Liver (tissue), 8 donors: ENCODE measurements at regions not wholly inside any gene's neighbourhood (a gene's known extent, or its start where the extent isn't known, plus 50 kb on each side); places are given as distances from the start of the nearest gene placed in this dataset.

Experiments
- DNase-seq: peaks from one replicate; pipeline ENCODE4 v3.0.0-alpha.2; 2017; ENCODE audit warnings: low spot score
- H3K27ac ChIP-seq, 2 donors: one replicate each; pipeline ENCODE4 v1.7.0; 2013; ENCODE audit warnings: inconsistent platforms in 2 of 2, low read length in 2 of 2, control low read depth in 1 of 2, low read depth in 1 of 2, mild to moderate bottlenecking in 1 of 2
- H3K27me3 ChIP-seq, 4 donors: one replicate each; pipeline versions ENCODE4 v1.6.1 to v1.7.0; 2013; ENCODE audit warnings: low read length in 3 of 4, inconsistent platforms in 1 of 4, mild to moderate bottlenecking in 1 of 4, moderate library complexity in 1 of 4; ENCODE audit not compliant: control insufficient read depth in 4 of 4, insufficient read depth in 4 of 4
- H3K36me3 ChIP-seq, 4 donors: one replicate each; pipeline versions ENCODE4 v1.6.1 to v1.7.0; 2013; ENCODE audit warnings: low read length in 3 of 4, mild to moderate bottlenecking in 3 of 4, low read depth in 1 of 4, moderate library complexity in 1 of 4; ENCODE audit not compliant: control insufficient read depth in 4 of 4, insufficient read depth in 3 of 4
- H3K4me1 ChIP-seq, 4 donors: one replicate each; pipeline versions ENCODE4 v1.6.1 to v1.7.0; 2013; ENCODE audit warnings: low read length in 3 of 4, mild to moderate bottlenecking in 3 of 4, moderate library complexity in 1 of 4; ENCODE audit not compliant: control insufficient read depth in 4 of 4, insufficient read depth in 4 of 4
- H3K4me3 ChIP-seq, 3 donors: one replicate each; pipeline versions ENCODE4 v1.6.1 to v1.7.0; 2013; ENCODE audit warnings: low read length in 3 of 3, control low read depth in 1 of 3, low read depth in 1 of 3, mild to moderate bottlenecking in 1 of 3
- H3K9ac ChIP-seq, 2 donors: one replicate each; pipeline ENCODE4 v1.7.0; 2013; ENCODE audit warnings: low read length in 2 of 2, mild to moderate bottlenecking in 2 of 2, moderate library complexity in 2 of 2, control low read depth in 1 of 2, low read depth in 1 of 2
- H3K9me3 ChIP-seq, 4 donors: one replicate each; pipeline versions ENCODE4 v1.6.1 to v1.7.0; 2013; ENCODE audit warnings: low read length in 3 of 4; ENCODE audit not compliant: control insufficient read depth in 4 of 4
- ATF3 ChIP-seq: IDR thresholded peaks from 2 replicates; pipeline ENCODE4 v1.6.1; 2016; ENCODE audit warnings: antibody characterized with exemption
- CTCF ChIP-seq: fragments of 150-350 bp; IDR thresholded peaks from 2 replicates; pipeline ENCODE4 v1.5.1; 2017; ENCODE audit warnings: improper control_type of control experiment, low read depth, low read length; ENCODE audit not compliant: missing input control
- EGR1 ChIP-seq, 2 donors: IDR thresholded peaks; 2 replicates each; pipeline ENCODE4 v1.6.1; 2016 to 2018; ENCODE audit warnings: antibody characterized with exemption in 2 of 2, low read depth in 2 of 2
- FOXA1 ChIP-seq: IDR thresholded peaks from 2 replicates; pipeline ENCODE4 v1.6.1; 2016; ENCODE audit warnings: antibody characterized with exemption
- FOXA2 ChIP-seq: IDR thresholded peaks from 2 replicates; pipeline ENCODE4 v1.6.1; 2016; ENCODE audit warnings: antibody characterized with exemption
- GABPA ChIP-seq, 2 donors: IDR thresholded peaks in 1 of 2; conservative IDR thresholded peaks in 1 of 2; 2 replicates each; pipeline ENCODE4 v1.6.1; 2016; ENCODE audit warnings: antibody characterized with exemption in 2 of 2, mild to moderate bottlenecking in 1 of 2, moderate library complexity in 1 of 2
- HNF4A ChIP-seq, 2 donors: conservative IDR thresholded peaks; 2 replicates each; pipeline ENCODE4 v1.6.1; 2016; ENCODE audit warnings: antibody characterized with exemption in 2 of 2, mild to moderate bottlenecking in 2 of 2
- HNF4G ChIP-seq: IDR thresholded peaks from 2 replicates; pipeline ENCODE4 v1.6.1; 2016; ENCODE audit warnings: antibody characterized with exemption
- JUND ChIP-seq, 2 donors: IDR thresholded peaks; 2 replicates each; pipeline ENCODE4 v1.6.1; 2016; ENCODE audit warnings: antibody characterized with exemption in 2 of 2
- MAX ChIP-seq: IDR thresholded peaks from 2 replicates; pipeline ENCODE4 v1.6.1; 2016; ENCODE audit warnings: antibody characterized with exemption
- NR2F2 ChIP-seq: IDR thresholded peaks from 2 replicates; pipeline ENCODE4 v1.6.1; 2016; ENCODE audit warnings: antibody characterized with exemption
- RAD21 ChIP-seq, 2 donors: IDR thresholded peaks; 2 replicates each; pipeline ENCODE4 v1.6.1; 2016; ENCODE audit warnings: antibody characterized with exemption in 2 of 2, mild to moderate bottlenecking in 2 of 2
- REST ChIP-seq: IDR thresholded peaks from 2 replicates; pipeline ENCODE4 v1.6.1; 2016; ENCODE audit warnings: antibody characterized with exemption, mild to moderate bottlenecking
- RXRA ChIP-seq, 2 donors: IDR thresholded peaks; 2 replicates each; pipeline ENCODE4 v1.6.1; 2017 to 2018; ENCODE audit warnings: antibody characterized with exemption in 2 of 2, mild to moderate bottlenecking in 1 of 2
- SP1 ChIP-seq: IDR thresholded peaks from 2 replicates; pipeline ENCODE4 v1.6.1; 2018; ENCODE audit warnings: antibody characterized with exemption, mild to moderate bottlenecking
- TAF1 ChIP-seq: conservative IDR thresholded peaks from 2 replicates; pipeline ENCODE4 v1.6.1; 2016; ENCODE audit warnings: antibody characterized with exemption, mild to moderate bottlenecking
- YY1 ChIP-seq: IDR thresholded peaks from 2 replicates; pipeline ENCODE4 v1.6.1; 2016; ENCODE audit warnings: antibody characterized with exemption, mild to moderate bottlenecking
- ZBTB33 ChIP-seq: IDR thresholded peaks from 2 replicates; pipeline ENCODE4 v1.6.1; 2016; ENCODE audit warnings: antibody characterized with exemption
- WGBS: extraction: QIAGEN DNeasy Blood & Tissue Kit; methylation state at CpG from one replicate; pipeline ENCODE4 v1.1.7; 2013; 5-methylcytosine and 5-hydroxymethylcytosine counted together
- donor health status: healthy.
- donor health status: healthy.
- donor health status: healthy.
- donor health status: healthy.
- donor health status: healthy.

- Histone ChIP-seq H3K27ac (no peak overlapping the region), H3K4me3 (no peak overlapping the region), H3K36me3 (no peaks in the 10 kb centered on the region), H3K4me1 (no peaks in the 10 kb centered on the region), H3K9ac (no peak overlapping the region), H3K9me3 (no peaks in the 10 kb centered on the region), H3K27me3 (no peaks in the 10 kb centered on the region)
- no peak for DNase-seq
- TF ChIP-seq FOXA1 (no peak), RXRA (IDR thresholded peaks at IDR 0.05) (peak in 1 of 2 donors; percentile 8)
- WGBS = 84% methylated on average over 1 of the region's 1 CpG
Measured at GRCh38 chr3:72036899-72037298, 252.0 kb upstream of the PROK2 start.

- Histone ChIP-seq H3K27me3 (no peaks in the 10 kb centered on the region), H3K9me3 (no peaks in the 10 kb centered on the region), H3K27ac (no peak overlapping the region), H3K4me3 (no peak overlapping the region), H3K36me3 (no peaks in the 10 kb centered on the region), H3K4me1 (no peaks in the 10 kb centered on the region), H3K9ac (no peak overlapping the region)
- WGBS = 95% methylated on average over 3 of the region's 3 CpGs
- DNase-seq = no peak
- TF ChIP-seq HNF4G = no peak
- TF ChIP-seq SP1 = no peak
- no peak for TF ChIP-seq NR2F2
Measured at GRCh38 chr3:72035606-72036005, 250.7 kb upstream of the PROK2 start.

- no peak for DNase-seq
- H3K27me3 ChIP-seq = no peaks in the 10 kb centered on the region
- no peaks in the 10 kb centered on the region for H3K36me3 ChIP-seq
- no peaks in the 10 kb centered on the region for H3K4me1 ChIP-seq
- no peak overlapping the region for H3K9ac ChIP-seq
- WGBS = 93% methylated on average over 1 of the region's 1 CpG
- no peak overlapping the region for H3K4me3 ChIP-seq
- no peaks in the 10 kb centered on the region for H3K9me3 ChIP-seq
- no peak for TF ChIP-seq FOXA2
- no peak for TF ChIP-seq GABPA (IDR thresholded peaks at IDR 0.05 in 1 of 2, conservative IDR thresholded peaks at IDR 0.05 in 1 of 2)
- no peak for TF ChIP-seq FOXA1
- no peak for TF ChIP-seq RXRA (IDR thresholded peaks at IDR 0.05)
- no peak for TF ChIP-seq RAD21 (IDR thresholded peaks at IDR 0.05)
- TF ChIP-seq JUND (IDR thresholded peaks at IDR 0.05) = no peak
- TF ChIP-seq HNF4A (conservative IDR thresholded peaks at IDR 0.05) = no peak
- no peak for TF ChIP-seq REST
- no peak for TF ChIP-seq TAF1
- no peak for TF ChIP-seq NR2F2
- TF ChIP-seq ATF3 = no peak
- TF ChIP-seq HNF4G = no peak
- no peak for TF ChIP-seq EGR1 (IDR thresholded peaks at IDR 0.05; ENCODE audit: low read depth in 2 of 2)
- TF ChIP-seq MAX = no peak
- TF ChIP-seq SP1 = no peak
- TF ChIP-seq YY1 = no peak
- no peak for TF ChIP-seq CTCF
- TF ChIP-seq ZBTB33 = no peak
- no peak overlapping the region for H3K27ac ChIP-seq
Measured at GRCh38 chr3:72034986-72035385, 250.0 kb upstream of the PROK2 start.
